ENCODE measurements at regions not wholly inside any gene's neighbourhood (a gene's known extent, or its start where the extent isn't known, plus 50 kb on each side); places are given as distances from the start of the nearest gene placed in this dataset.

DNA sequence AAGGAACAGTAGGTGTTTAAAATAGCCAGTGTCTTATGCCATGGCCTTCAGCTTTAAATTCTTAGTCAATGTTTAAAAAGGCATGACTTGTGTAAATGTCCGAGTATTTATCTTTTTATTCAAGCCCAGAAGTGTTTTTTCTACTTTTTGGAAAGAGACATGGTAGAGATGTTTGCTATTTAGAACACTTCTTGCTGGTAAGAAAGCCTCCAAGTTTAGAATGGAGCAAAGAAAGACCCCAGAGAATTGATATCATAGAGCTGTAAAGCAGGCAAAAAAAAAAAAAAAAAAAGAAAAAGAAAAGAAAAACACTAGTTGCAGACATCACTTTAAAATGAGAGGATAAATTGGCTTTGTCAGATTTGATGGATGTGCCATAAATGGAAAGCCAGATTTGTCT is 375.1 kb downstream of the TMEM167A start:
- 0% methylated on average over 1 of the region's 1 CpG for WGBS (ENCODE audit: insufficient coverage, low coverage, missing lambda C conversion rate)
- no peaks in the 10 kb centered on the region for H3K36me3 ChIP-seq (ENCODE audit: control insufficient read depth, insufficient read depth, low read length)
- in situ Hi-C loops (cut with MboI): no loop called here
- no peak overlapping the region for H2AFZ ChIP-seq (ENCODE audit: low read depth, low read length)
- no peak overlapping the region for H3K9ac ChIP-seq (ENCODE audit: insufficient read depth in 1 of 2, low read depth in 2 of 2, low read length in 2 of 2)
- DNase-seq (ENCODE audit: extremely low read depth in 1 of 4, low spot score in 3 of 4) (no peak), ATAC-seq (no peak), FAIRE-seq (no peak)
- H3K27me3 ChIP-seq (ENCODE audit: control insufficient read depth in 2 of 2, insufficient read depth in 2 of 2, low read length in 2 of 2): no peaks in the 10 kb centered on the region; a peak in 1 of 5 replicates
- no peaks in the 10 kb centered on the region for H4K20me1 ChIP-seq (replicated peaks; ENCODE audit: control insufficient read depth, insufficient read depth, low read length)
- BruUV-seq (replicated peaks): no TSS peak
- ChIA-PET POLR2A (interaction anchor here (0.6 kb wide), 1 partner anchor 108 kb away, joined by 4 read pairs; no protein-coding TSS in a partner anchor), CTCF (ENCODE audit: low intra/inter-chr PET ratio) (no interaction called here)
- H3K79me2 ChIP-seq (ENCODE audit: control insufficient read depth, insufficient read depth, low read length): no peaks in the 10 kb centered on the region
- H3K4me3 ChIP-seq: no peak overlapping the region
- intact Hi-C loops (cut with micrococcal nuclease): no loop called here
- no peaks in the 10 kb centered on the region for H3K9me1 ChIP-seq (ENCODE audit: control insufficient read depth, insufficient read depth, low read length)
- no peak overlapping the region for H3K27ac ChIP-seq (ENCODE audit: extremely low read depth, low read depth, low read length)
- no peaks in the 10 kb centered on the region for H3K9me3 ChIP-seq (replicated peaks; ENCODE audit: control insufficient read depth, insufficient read depth, low read depth, low read length)
- H3K4me1 ChIP-seq (replicated peaks in 1 of 2; ENCODE audit: control insufficient read depth in 2 of 2, insufficient read depth in 2 of 2, low read length in 2 of 2): no peaks in the 10 kb centered on the region
- H3K4me2 ChIP-seq (ENCODE audit: insufficient read depth, low read length): no peak overlapping the region
- TF ChIP-seq, protein P1, sequence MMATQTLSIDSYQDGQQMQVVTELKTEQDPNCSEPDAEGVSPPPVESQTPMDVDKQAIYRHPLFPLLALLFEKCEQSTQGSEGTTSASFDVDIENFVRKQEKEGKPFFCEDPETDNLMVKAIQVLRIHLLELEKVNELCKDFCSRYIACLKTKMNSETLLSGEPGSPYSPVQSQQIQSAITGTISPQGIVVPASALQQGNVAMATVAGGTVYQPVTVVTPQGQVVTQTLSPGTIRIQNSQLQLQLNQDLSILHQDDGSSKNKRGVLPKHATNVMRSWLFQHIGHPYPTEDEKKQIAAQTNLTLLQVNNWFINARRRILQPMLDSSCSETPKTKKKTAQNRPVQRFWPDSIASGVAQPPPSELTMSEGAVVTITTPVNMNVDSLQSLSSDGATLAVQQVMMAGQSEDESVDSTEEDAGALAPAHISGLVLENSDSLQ (IDR thresholded peaks at IDR 0.05): no peak
- TF ChIP-seq SP2 (IDR thresholded peaks at IDR 0.05; ENCODE audit: extremely low read depth, low read depth, low read length, poor library complexity, severe bottlenecking) (no peak), MECOM (CRISPR knock-in tag; IDR thresholded peaks at IDR 0.05) (no peak), RBM15 (IDR thresholded peaks at IDR 0.05; ENCODE audit: insufficient read depth, low read length) (no peak), TEAD2 (tag; IDR thresholded peaks at IDR 0.05) (no peak), STAT5B (CRISPR knock-in tag; IDR thresholded peaks at IDR 0.05) (no peak), MED1 (CRISPR knock-in tag; IDR thresholded peaks at IDR 0.05; ENCODE audit: borderline replicate concordance) (no peak), COPS2 (conservative IDR thresholded peaks at IDR 0.05) (no peak), ZBTB1 (CRISPR knock-in tag; IDR thresholded peaks at IDR 0.05; ENCODE audit: borderline replicate concordance, low read depth) (no peak), ZNF174 (CRISPR knock-in tag; IDR thresholded peaks at IDR 0.05) (no peak), ATF7 (IDR thresholded peaks at IDR 0.05) (no peak), POLR2G (IDR thresholded peaks at IDR 0.05; ENCODE audit: low read depth, low read length) (no peak), FOXK2 (conservative IDR thresholded peaks at IDR 0.05 in 1 of 2, IDR thresholded peaks at IDR 0.05 in 1 of 2; ENCODE audit: low read depth in 2 of 2) (no peak)
- TF ChIP-seq, protein P2, sequence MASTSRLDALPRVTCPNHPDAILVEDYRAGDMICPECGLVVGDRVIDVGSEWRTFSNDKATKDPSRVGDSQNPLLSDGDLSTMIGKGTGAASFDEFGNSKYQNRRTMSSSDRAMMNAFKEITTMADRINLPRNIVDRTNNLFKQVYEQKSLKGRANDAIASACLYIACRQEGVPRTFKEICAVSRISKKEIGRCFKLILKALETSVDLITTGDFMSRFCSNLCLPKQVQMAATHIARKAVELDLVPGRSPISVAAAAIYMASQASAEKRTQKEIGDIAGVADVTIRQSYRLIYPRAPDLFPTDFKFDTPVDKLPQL (IDR thresholded peaks at IDR 0.05; ENCODE audit: extremely low read depth, insufficient read length): no peak
- TF ChIP-seq, protein P3, sequence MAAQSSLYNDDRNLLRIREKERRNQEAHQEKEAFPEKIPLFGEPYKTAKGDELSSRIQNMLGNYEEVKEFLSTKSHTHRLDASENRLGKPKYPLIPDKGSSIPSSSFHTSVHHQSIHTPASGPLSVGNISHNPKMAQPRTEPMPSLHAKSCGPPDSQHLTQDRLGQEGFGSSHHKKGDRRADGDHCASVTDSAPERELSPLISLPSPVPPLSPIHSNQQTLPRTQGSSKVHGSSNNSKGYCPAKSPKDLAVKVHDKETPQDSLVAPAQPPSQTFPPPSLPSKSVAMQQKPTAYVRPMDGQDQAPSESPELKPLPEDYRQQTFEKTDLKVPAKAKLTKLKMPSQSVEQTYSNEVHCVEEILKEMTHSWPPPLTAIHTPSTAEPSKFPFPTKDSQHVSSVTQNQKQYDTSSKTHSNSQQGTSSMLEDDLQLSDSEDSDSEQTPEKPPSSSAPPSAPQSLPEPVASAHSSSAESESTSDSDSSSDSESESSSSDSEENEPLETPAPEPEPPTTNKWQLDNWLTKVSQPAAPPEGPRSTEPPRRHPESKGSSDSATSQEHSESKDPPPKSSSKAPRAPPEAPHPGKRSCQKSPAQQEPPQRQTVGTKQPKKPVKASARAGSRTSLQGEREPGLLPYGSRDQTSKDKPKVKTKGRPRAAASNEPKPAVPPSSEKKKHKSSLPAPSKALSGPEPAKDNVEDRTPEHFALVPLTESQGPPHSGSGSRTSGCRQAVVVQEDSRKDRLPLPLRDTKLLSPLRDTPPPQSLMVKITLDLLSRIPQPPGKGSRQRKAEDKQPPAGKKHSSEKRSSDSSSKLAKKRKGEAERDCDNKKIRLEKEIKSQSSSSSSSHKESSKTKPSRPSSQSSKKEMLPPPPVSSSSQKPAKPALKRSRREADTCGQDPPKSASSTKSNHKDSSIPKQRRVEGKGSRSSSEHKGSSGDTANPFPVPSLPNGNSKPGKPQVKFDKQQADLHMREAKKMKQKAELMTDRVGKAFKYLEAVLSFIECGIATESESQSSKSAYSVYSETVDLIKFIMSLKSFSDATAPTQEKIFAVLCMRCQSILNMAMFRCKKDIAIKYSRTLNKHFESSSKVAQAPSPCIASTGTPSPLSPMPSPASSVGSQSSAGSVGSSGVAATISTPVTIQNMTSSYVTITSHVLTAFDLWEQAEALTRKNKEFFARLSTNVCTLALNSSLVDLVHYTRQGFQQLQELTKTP (IDR thresholded peaks at IDR 0.05; ENCODE audit: low read depth in 1 of 2, partially characterized antibody in 2 of 2): no peak
- TF ChIP-seq, protein P4, sequence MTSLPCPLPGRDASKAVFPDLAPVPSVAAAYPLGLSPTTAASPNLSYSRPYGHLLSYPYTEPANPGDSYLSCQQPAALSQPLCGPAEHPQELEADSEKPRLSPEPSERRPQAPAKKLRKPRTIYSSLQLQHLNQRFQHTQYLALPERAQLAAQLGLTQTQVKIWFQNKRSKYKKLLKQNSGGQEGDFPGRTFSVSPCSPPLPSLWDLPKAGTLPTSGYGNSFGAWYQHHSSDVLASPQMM (CRISPR knock-in tag; IDR thresholded peaks at IDR 0.05): no peak
